Liver (tissue), 8 donors: ENCODE measurements at regions not wholly inside any gene's neighbourhood (a gene's known extent, or its start where the extent isn't known, plus 50 kb on each side); places are given as distances from the start of the nearest gene placed in this dataset.

Experiments
- DNase-seq: peaks from one replicate; pipeline ENCODE4 v3.0.0-alpha.2; 2017; ENCODE audit warnings: low spot score
- H3K27ac ChIP-seq, 2 donors: one replicate each; pipeline ENCODE4 v1.7.0; 2013; ENCODE audit warnings: inconsistent platforms in 2 of 2, low read length in 2 of 2, control low read depth in 1 of 2, low read depth in 1 of 2, mild to moderate bottlenecking in 1 of 2
- H3K27me3 ChIP-seq, 4 donors: one replicate each; pipeline versions ENCODE4 v1.6.1 to v1.7.0; 2013; ENCODE audit warnings: low read length in 3 of 4, inconsistent platforms in 1 of 4, mild to moderate bottlenecking in 1 of 4, moderate library complexity in 1 of 4; ENCODE audit not compliant: control insufficient read depth in 4 of 4, insufficient read depth in 4 of 4
- H3K36me3 ChIP-seq, 4 donors: one replicate each; pipeline versions ENCODE4 v1.6.1 to v1.7.0; 2013; ENCODE audit warnings: low read length in 3 of 4, mild to moderate bottlenecking in 3 of 4, low read depth in 1 of 4, moderate library complexity in 1 of 4; ENCODE audit not compliant: control insufficient read depth in 4 of 4, insufficient read depth in 3 of 4
- H3K4me1 ChIP-seq, 4 donors: one replicate each; pipeline versions ENCODE4 v1.6.1 to v1.7.0; 2013; ENCODE audit warnings: low read length in 3 of 4, mild to moderate bottlenecking in 3 of 4, moderate library complexity in 1 of 4; ENCODE audit not compliant: control insufficient read depth in 4 of 4, insufficient read depth in 4 of 4
- H3K4me3 ChIP-seq, 3 donors: one replicate each; pipeline versions ENCODE4 v1.6.1 to v1.7.0; 2013; ENCODE audit warnings: low read length in 3 of 3, control low read depth in 1 of 3, low read depth in 1 of 3, mild to moderate bottlenecking in 1 of 3
- H3K9ac ChIP-seq, 2 donors: one replicate each; pipeline ENCODE4 v1.7.0; 2013; ENCODE audit warnings: low read length in 2 of 2, mild to moderate bottlenecking in 2 of 2, moderate library complexity in 2 of 2, control low read depth in 1 of 2, low read depth in 1 of 2
- H3K9me3 ChIP-seq, 4 donors: one replicate each; pipeline versions ENCODE4 v1.6.1 to v1.7.0; 2013; ENCODE audit warnings: low read length in 3 of 4; ENCODE audit not compliant: control insufficient read depth in 4 of 4
- EGR1 ChIP-seq, 2 donors: IDR thresholded peaks; 2 replicates each; pipeline ENCODE4 v1.6.1; 2016 to 2018; ENCODE audit warnings: antibody characterized with exemption in 2 of 2, low read depth in 2 of 2
- FOXA1 ChIP-seq: IDR thresholded peaks from 2 replicates; pipeline ENCODE4 v1.6.1; 2016; ENCODE audit warnings: antibody characterized with exemption
- FOXA2 ChIP-seq: IDR thresholded peaks from 2 replicates; pipeline ENCODE4 v1.6.1; 2016; ENCODE audit warnings: antibody characterized with exemption
- GABPA ChIP-seq, 2 donors: IDR thresholded peaks in 1 of 2; conservative IDR thresholded peaks in 1 of 2; 2 replicates each; pipeline ENCODE4 v1.6.1; 2016; ENCODE audit warnings: antibody characterized with exemption in 2 of 2, mild to moderate bottlenecking in 1 of 2, moderate library complexity in 1 of 2
- HNF4A ChIP-seq, 2 donors: conservative IDR thresholded peaks; 2 replicates each; pipeline ENCODE4 v1.6.1; 2016; ENCODE audit warnings: antibody characterized with exemption in 2 of 2, mild to moderate bottlenecking in 2 of 2
- HNF4G ChIP-seq: IDR thresholded peaks from 2 replicates; pipeline ENCODE4 v1.6.1; 2016; ENCODE audit warnings: antibody characterized with exemption
- JUND ChIP-seq, 2 donors: IDR thresholded peaks; 2 replicates each; pipeline ENCODE4 v1.6.1; 2016; ENCODE audit warnings: antibody characterized with exemption in 2 of 2
- NR2F2 ChIP-seq: IDR thresholded peaks from 2 replicates; pipeline ENCODE4 v1.6.1; 2016; ENCODE audit warnings: antibody characterized with exemption
- RAD21 ChIP-seq, 2 donors: IDR thresholded peaks; 2 replicates each; pipeline ENCODE4 v1.6.1; 2016; ENCODE audit warnings: antibody characterized with exemption in 2 of 2, mild to moderate bottlenecking in 2 of 2
- RXRA ChIP-seq, 2 donors: IDR thresholded peaks; 2 replicates each; pipeline ENCODE4 v1.6.1; 2017 to 2018; ENCODE audit warnings: antibody characterized with exemption in 2 of 2, mild to moderate bottlenecking in 1 of 2
- SP1 ChIP-seq: IDR thresholded peaks from 2 replicates; pipeline ENCODE4 v1.6.1; 2018; ENCODE audit warnings: antibody characterized with exemption, mild to moderate bottlenecking
- TAF1 ChIP-seq: conservative IDR thresholded peaks from 2 replicates; pipeline ENCODE4 v1.6.1; 2016; ENCODE audit warnings: antibody characterized with exemption, mild to moderate bottlenecking
- YY1 ChIP-seq: IDR thresholded peaks from 2 replicates; pipeline ENCODE4 v1.6.1; 2016; ENCODE audit warnings: antibody characterized with exemption, mild to moderate bottlenecking
- WGBS: extraction: QIAGEN DNeasy Blood & Tissue Kit; methylation state at CpG from one replicate; pipeline ENCODE4 v1.1.7; 2013; 5-methylcytosine and 5-hydroxymethylcytosine counted together
- TF ChIP-seq, protein P1 (sequence below): IDR thresholded peaks from 2 replicates; pipeline ENCODE4 v1.6.1; 2016; ENCODE audit warnings: antibody characterized with exemption
- TF ChIP-seq, protein P2 (sequence below): IDR thresholded peaks from 2 replicates; pipeline ENCODE4 v1.6.1; 2016; ENCODE audit warnings: antibody characterized with exemption, mild to moderate bottlenecking
- TF ChIP-seq, protein P3 (sequence below): IDR thresholded peaks from 2 replicates; pipeline ENCODE4 v1.6.1; 2016; ENCODE audit warnings: antibody characterized with exemption
- TF ChIP-seq, protein P4 (sequence below): IDR thresholded peaks from 2 replicates; pipeline ENCODE4 v1.6.1; 2016; ENCODE audit warnings: antibody characterized with exemption
- TF ChIP-seq, protein P5 (sequence below): fragments of 150-350 bp; IDR thresholded peaks from 2 replicates; pipeline ENCODE4 v1.5.1; 2017; ENCODE audit warnings: improper control_type of control experiment, low read depth, low read length; ENCODE audit not compliant: missing input control
- donor health status: healthy.
- donor health status: healthy.
- donor health status: healthy.
- donor health status: healthy.
- donor health status: healthy.

DNA sequence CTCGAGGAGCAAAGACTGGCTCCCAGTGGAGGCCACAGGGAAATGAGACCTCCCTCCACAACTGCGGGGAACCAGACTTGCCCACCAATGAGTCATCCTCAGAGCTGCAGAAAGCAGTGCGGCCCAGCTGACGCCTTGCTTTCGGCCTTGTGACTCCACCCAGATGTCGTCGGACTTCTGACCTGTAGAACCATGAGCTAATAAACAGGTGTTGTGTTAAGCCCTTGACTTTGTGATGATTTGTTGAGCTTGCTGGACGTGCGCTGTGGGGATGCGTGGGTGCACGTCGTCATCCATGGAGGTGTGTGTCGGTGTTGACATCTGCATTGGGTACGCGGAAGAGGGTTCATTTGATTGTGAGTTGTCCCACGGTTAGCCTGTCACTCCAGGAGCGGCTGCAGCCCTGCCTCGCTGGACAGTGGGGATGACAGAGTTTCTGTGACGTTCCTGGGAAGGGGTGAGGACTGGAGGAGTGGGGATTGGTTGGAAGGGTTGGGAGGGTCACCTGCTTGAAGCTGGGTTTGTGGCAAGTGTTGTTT is 154.1 kb downstream of the SH3BP4 start:
- Histone ChIP-seq H3K36me3 (no peaks in the 10 kb centered on the region), H3K27ac (no peak overlapping the region), H3K9me3 (no peaks in the 10 kb centered on the region), H3K4me3 (no peak overlapping the region), H3K4me1 (peaks cover 0 to 6% (median 2%) of the 10 kb centered on the region in 4 donors), H3K9ac (no peak overlapping the region), H3K27me3 (no peaks in the 10 kb centered on the region)
- no peak for DNase-seq
- 93% methylated on average over 19 of the region's 19 CpGs for WGBS
- TF ChIP-seq JUND (IDR thresholded peaks at IDR 0.05): no peak

DNA sequence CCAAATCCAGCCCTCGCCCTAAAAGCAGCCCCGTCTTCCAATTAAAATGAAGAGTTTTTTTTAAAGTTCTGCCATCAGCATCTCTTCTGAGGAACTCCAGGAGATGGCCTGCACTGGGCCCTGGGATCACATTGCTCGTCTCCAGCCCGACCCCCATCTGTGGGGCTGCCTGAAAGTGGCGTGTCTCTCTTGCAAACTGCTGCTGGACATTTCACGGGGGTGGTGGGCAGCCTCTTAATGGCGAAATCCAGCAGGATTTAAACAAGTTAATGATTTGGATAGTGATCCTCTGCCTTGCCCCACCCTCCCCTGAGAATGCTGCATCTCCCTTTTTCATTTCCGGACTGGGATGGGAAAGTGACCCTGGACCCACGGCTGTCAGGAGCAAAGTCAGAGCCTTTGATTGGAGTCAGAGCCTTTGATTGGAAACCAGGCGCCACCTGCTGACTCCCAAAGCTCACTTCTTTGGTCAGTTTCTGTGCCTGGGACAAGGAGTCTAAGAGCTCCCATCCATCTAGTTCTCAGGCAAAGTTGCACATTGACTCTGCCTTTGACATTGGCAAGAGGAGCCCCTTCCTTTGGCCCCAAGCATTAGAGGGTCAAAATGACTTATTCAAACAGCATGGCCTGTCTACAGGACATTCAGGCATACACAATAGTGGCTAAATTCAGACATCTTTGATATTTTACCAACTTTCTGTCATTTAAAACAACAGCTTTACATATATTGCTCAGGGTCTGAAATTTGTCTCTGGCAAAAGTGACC is 155.2 kb downstream of the SH3BP4 start:
- Histone ChIP-seq H3K4me1 (peaks cover 0 to 6% (median 2%) of the 10 kb centered on the region in 4 donors), H3K27ac (no peak overlapping the region), H3K9ac (peak overlapping the region in 1 of 2 donors; percentile 20), H3K9me3 (no peaks in the 10 kb centered on the region), H3K27me3 (no peaks in the 10 kb centered on the region), H3K4me3 (no peak overlapping the region), H3K36me3 (no peaks in the 10 kb centered on the region)
- peak; percentile 47 for DNase-seq
- WGBS: 62% methylated on average over 10 of the region's 10 CpGs
- TF ChIP-seq EGR1 (IDR thresholded peaks at IDR 0.05; ENCODE audit: low read depth in 2 of 2) (no peak), GABPA (IDR thresholded peaks at IDR 0.05 in 1 of 2, conservative IDR thresholded peaks at IDR 0.05 in 1 of 2) (no peak), RAD21 (IDR thresholded peaks at IDR 0.05) (peak; percentile 94 to 95), FOXA2 (no peak), YY1 (no peak), NR2F2 (no peak), FOXA1 (no peak), RXRA (IDR thresholded peaks at IDR 0.05) (peak in 1 of 2 donors; percentile 27), TAF1 (no peak), HNF4A (conservative IDR thresholded peaks at IDR 0.05) (peak; percentile 40 to 76), JUND (IDR thresholded peaks at IDR 0.05) (no peak), HNF4G (peak; percentile 45), SP1 (no peak)
- TF ChIP-seq, protein P1, sequence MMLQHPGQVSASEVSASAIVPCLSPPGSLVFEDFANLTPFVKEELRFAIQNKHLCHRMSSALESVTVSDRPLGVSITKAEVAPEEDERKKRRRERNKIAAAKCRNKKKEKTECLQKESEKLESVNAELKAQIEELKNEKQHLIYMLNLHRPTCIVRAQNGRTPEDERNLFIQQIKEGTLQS: peak; percentile 16
- TF ChIP-seq, protein P2, sequence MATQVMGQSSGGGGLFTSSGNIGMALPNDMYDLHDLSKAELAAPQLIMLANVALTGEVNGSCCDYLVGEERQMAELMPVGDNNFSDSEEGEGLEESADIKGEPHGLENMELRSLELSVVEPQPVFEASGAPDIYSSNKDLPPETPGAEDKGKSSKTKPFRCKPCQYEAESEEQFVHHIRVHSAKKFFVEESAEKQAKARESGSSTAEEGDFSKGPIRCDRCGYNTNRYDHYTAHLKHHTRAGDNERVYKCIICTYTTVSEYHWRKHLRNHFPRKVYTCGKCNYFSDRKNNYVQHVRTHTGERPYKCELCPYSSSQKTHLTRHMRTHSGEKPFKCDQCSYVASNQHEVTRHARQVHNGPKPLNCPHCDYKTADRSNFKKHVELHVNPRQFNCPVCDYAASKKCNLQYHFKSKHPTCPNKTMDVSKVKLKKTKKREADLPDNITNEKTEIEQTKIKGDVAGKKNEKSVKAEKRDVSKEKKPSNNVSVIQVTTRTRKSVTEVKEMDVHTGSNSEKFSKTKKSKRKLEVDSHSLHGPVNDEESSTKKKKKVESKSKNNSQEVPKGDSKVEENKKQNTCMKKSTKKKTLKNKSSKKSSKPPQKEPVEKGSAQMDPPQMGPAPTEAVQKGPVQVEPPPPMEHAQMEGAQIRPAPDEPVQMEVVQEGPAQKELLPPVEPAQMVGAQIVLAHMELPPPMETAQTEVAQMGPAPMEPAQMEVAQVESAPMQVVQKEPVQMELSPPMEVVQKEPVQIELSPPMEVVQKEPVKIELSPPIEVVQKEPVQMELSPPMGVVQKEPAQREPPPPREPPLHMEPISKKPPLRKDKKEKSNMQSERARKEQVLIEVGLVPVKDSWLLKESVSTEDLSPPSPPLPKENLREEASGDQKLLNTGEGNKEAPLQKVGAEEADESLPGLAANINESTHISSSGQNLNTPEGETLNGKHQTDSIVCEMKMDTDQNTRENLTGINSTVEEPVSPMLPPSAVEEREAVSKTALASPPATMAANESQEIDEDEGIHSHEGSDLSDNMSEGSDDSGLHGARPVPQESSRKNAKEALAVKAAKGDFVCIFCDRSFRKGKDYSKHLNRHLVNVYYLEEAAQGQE: no peak
- TF ChIP-seq, protein P3, sequence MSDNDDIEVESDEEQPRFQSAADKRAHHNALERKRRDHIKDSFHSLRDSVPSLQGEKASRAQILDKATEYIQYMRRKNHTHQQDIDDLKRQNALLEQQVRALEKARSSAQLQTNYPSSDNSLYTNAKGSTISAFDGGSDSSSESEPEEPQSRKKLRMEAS: no peak
- TF ChIP-seq, protein P4, sequence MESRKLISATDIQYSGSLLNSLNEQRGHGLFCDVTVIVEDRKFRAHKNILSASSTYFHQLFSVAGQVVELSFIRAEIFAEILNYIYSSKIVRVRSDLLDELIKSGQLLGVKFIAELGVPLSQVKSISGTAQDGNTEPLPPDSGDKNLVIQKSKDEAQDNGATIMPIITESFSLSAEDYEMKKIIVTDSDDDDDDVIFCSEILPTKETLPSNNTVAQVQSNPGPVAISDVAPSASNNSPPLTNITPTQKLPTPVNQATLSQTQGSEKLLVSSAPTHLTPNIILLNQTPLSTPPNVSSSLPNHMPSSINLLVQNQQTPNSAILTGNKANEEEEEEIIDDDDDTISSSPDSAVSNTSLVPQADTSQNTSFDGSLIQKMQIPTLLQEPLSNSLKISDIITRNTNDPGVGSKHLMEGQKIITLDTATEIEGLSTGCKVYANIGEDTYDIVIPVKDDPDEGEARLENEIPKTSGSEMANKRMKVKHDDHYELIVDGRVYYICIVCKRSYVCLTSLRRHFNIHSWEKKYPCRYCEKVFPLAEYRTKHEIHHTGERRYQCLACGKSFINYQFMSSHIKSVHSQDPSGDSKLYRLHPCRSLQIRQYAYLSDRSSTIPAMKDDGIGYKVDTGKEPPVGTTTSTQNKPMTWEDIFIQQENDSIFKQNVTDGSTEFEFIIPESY: no peak
- TF ChIP-seq, protein P5, sequence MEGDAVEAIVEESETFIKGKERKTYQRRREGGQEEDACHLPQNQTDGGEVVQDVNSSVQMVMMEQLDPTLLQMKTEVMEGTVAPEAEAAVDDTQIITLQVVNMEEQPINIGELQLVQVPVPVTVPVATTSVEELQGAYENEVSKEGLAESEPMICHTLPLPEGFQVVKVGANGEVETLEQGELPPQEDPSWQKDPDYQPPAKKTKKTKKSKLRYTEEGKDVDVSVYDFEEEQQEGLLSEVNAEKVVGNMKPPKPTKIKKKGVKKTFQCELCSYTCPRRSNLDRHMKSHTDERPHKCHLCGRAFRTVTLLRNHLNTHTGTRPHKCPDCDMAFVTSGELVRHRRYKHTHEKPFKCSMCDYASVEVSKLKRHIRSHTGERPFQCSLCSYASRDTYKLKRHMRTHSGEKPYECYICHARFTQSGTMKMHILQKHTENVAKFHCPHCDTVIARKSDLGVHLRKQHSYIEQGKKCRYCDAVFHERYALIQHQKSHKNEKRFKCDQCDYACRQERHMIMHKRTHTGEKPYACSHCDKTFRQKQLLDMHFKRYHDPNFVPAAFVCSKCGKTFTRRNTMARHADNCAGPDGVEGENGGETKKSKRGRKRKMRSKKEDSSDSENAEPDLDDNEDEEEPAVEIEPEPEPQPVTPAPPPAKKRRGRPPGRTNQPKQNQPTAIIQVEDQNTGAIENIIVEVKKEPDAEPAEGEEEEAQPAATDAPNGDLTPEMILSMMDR: peak; percentile 64
